GM12872 (cell line): ENCODE measurements at regions not wholly inside any gene's neighbourhood (a gene's known extent, or its start where the extent isn't known, plus 50 kb on each side); places are given as distances from the start of the nearest gene placed in this dataset.

ENCODE experiments used
- TF ChIP-seq, protein P1 (sequence below): IDR thresholded peaks from 3 replicates; pipeline ENCODE4 v1.5.1; 2011; ENCODE audit warnings: low read depth, mild to moderate bottlenecking, low read length, moderate library complexity; ENCODE audit not compliant: insufficient read depth

- TF ChIP-seq, protein P1, sequence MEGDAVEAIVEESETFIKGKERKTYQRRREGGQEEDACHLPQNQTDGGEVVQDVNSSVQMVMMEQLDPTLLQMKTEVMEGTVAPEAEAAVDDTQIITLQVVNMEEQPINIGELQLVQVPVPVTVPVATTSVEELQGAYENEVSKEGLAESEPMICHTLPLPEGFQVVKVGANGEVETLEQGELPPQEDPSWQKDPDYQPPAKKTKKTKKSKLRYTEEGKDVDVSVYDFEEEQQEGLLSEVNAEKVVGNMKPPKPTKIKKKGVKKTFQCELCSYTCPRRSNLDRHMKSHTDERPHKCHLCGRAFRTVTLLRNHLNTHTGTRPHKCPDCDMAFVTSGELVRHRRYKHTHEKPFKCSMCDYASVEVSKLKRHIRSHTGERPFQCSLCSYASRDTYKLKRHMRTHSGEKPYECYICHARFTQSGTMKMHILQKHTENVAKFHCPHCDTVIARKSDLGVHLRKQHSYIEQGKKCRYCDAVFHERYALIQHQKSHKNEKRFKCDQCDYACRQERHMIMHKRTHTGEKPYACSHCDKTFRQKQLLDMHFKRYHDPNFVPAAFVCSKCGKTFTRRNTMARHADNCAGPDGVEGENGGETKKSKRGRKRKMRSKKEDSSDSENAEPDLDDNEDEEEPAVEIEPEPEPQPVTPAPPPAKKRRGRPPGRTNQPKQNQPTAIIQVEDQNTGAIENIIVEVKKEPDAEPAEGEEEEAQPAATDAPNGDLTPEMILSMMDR, result no peak
Observed at GRCh38 chr3:80334534-80334933, 566.7 kb upstream of the ROBO1 start.

DNA sequence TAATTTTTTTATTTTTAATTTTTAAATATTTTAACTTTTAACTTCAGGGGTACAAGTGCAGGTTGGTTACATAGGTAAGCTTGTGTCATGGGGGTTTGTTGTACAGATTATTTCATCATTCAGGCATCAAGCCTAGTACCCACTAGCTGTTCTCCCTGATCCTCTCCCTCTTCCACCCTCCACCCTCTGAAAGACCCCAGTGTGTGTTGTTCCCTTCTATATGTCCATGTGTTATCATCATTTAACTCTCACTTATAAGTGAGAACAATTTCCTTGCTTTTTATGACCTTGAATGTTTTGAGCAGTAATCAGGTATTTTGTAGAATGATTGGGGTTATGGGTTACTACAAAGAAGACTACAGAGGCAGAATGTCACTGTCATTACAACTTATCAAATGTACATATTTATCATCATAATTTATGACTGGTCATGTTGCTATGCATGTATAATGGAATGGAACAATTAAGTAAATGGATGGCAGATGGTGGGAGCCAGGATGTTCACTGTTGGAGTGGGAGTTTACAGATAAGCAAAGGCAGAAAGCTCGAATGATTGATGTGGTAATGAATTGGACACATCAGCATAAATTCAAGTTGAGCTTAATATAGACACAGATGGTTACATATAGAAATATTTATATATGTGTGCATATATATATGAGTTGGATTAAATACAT, 563.8 kb upstream of the ROBO1 start:
- TF ChIP-seq, protein P1, result no peak

- TF ChIP-seq, protein P1, result no peak
Observed at GRCh38 chr3:80308637-80309036, 540.8 kb upstream of the ROBO1 start.

DNA sequence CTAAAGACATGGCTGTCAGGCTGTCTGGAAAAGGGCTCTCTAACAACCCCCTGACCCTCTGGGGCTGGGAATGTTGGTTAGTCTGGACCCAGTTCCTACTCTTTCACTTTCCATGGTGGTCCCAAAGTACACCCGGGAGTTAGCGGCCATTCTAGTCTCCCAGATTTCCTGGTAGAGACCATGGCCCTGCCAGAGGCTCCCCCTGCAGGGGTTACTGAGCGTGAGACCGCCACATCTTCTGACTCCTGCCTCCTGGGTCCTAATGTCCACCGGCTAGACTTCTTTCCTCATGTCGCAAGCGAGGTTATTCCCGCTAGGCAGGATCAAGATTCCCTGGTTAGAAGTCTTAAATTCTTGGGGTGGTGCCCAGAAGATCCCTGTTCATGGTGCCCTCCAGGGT, 540.0 kb upstream of the ROBO1 start:
- TF ChIP-seq, protein P1, result no peak

DNA sequence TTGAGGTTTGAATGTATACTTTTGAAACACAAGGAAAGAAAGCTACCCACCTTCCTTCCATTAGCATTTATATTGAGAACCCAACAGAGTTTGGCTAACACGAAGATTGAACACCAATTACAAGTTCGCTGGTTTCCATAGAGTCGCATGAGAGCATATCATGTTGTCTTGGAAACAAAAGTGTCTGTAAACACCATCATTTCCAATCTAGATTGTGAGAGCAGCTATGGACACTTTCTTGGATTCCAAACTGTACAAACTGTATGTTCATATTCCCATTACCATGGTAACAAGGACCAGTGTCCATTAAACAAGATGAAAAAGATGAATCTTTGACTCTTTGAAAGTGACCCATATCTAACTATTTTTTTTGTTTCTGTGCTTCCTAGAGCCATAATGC, 529.9 kb upstream of the ROBO1 start:
- TF ChIP-seq, protein P1, result no peak

DNA sequence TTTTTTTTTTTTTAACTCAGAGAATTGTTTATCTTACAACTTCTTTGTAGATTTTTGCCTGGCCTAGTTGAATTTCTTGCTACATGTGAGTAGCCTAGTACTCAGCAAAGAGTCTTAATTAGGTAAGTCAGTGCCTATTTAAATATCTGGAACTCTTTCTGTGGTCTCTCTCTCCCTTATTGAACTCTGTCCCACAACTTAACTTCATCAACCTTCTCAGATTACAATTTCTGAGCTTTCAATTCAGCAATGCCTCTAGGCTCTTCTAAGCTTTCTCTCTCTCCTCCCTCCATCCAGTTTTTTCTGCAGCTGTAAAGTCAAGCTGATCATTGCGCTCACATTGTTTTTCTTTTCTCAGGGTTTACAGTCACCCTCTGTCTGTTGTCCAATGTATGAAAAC, 517.6 kb upstream of the ROBO1 start:
- TF ChIP-seq, protein P1, result no peak

- TF ChIP-seq, protein P1, result no peak
Observed at GRCh38 chr3:80283783-80284182, 516.0 kb upstream of the ROBO1 start.
